B cell (primary cell): ENCODE measurements at regions not wholly inside any gene's neighbourhood (a gene's known extent, or its start where the extent isn't known, plus 50 kb on each side); places are given as distances from the start of the nearest gene placed in this dataset.

Source experiments
- ATAC-seq: fragments of 200-7000 bp; cut with Tn5 transposase; one replicate; pipeline ENCODE4 v1.10.0; 2021; ENCODE audit warnings: low read depth, mild to moderate bottlenecking, moderate number of reproducible peaks, moderate library complexity
- CTCF ChIA-PET: fragments of 350-600 bp; sonication (Branson Sonifier 250); formaldehyde crosslinking; loops from one replicate; lab custom pipeline; 2021; ENCODE audit warnings: antibody characterized with exemption, inconsistent platforms; lab: Charles Lee
- POLR2A ChIA-PET: fragments of 350-600 bp; sonication (Branson Sonifier 250); formaldehyde crosslinking; loops from one replicate; lab custom pipeline; 2021; ENCODE audit warnings: antibody characterized with exemption; lab: Charles Lee
- DNase-seq: peaks from one replicate; pipeline ENCODE4 v3.0.0; 2013
- H2AFZ ChIP-seq: 2 replicates; pipeline ENCODE4 v1.6.1; 2012; ENCODE audit warnings: mild to moderate bottlenecking, low read depth, low read length; ENCODE audit not compliant: insufficient read depth, poor library complexity, severe bottlenecking
- H3K27ac ChIP-seq, 2 donors: 1 replicate in 1 of 2; 2 replicates in 1 of 2; pipeline ENCODE4 v1.5.1; 2012 to 2013; ENCODE audit warnings: low read length in 2 of 2, mild to moderate bottlenecking in 2 of 2, moderate library complexity in 1 of 2
- H3K27me3 ChIP-seq, 4 experiments: fragments of 200-600 bp in 1 of 4; sonication (generic) in 1 of 4; replicated peaks in 1 of 4; 1 replicate in 2 of 4; 2 replicates in 2 of 4; pipeline versions ENCODE4 v1.6.1 to v1.7.0; 2013 to 2016; ENCODE audit warnings: low read length in 3 of 4, mild to moderate bottlenecking in 2 of 4, mixed read lengths in 1 of 4, moderate library complexity in 1 of 4; ENCODE audit not compliant: insufficient read depth in 4 of 4, control insufficient read depth in 3 of 4; ENCODE audit errors: control extremely low read depth in 1 of 4
- H3K36me3 ChIP-seq, 2 experiments: replicated peaks in 1 of 2; 1 replicate in 1 of 2; 2 replicates in 1 of 2; pipeline versions ENCODE4 v1.6.1 to v1.7.1; 2013; ENCODE audit warnings: low read length in 1 of 2; ENCODE audit not compliant: insufficient read depth in 2 of 2, control insufficient read depth in 1 of 2; ENCODE audit errors: control extremely low read depth in 1 of 2, extremely low read depth in 1 of 2
- H3K4me1 ChIP-seq, 2 donors: fragments of 200-600 bp in 1 of 2; sonication (generic) in 1 of 2; 1 replicate in 1 of 2; 2 replicates in 1 of 2; pipeline versions ENCODE4 v1.5.1 to v1.6.1; 2013 to 2017; ENCODE audit warnings: low read length in 2 of 2; ENCODE audit not compliant: control insufficient read depth in 2 of 2, insufficient read depth in 2 of 2
- H3K4me2 ChIP-seq: replicated peaks from 2 replicates; pipeline ENCODE3; 2012; ENCODE audit warnings: mild to moderate bottlenecking, low read depth, low read length; ENCODE audit not compliant: poor library complexity, severe bottlenecking
- H3K4me3 ChIP-seq, 5 experiments: fragments of 200-600 bp in 1 of 5; sonication (generic) in 1 of 5; 1 replicate in 3 of 5; 2 replicates in 2 of 5; pipeline versions ENCODE4 v1.5.1 to v1.7.0; 2011 to 2016; ENCODE audit warnings: low read length in 4 of 5, mild to moderate bottlenecking in 4 of 5, low read depth in 2 of 5, control low read depth in 1 of 5, moderate library complexity in 1 of 5; ENCODE audit not compliant: insufficient read depth in 1 of 5; ENCODE audit errors: control extremely low read depth in 1 of 5, extremely low read depth in 1 of 5
- H3K79me2 ChIP-seq: fragments of 200-600 bp; sonication (generic); one replicate; pipeline ENCODE4 v1.6.0; 2016; ENCODE audit warnings: low read length; ENCODE audit not compliant: control insufficient read depth, insufficient read depth
- H3K9ac ChIP-seq: fragments of 200-600 bp; sonication (generic); 2 replicates; pipeline ENCODE4 v1.6.1; 2017; ENCODE audit warnings: mild to moderate bottlenecking, low read length, moderate library complexity
- H3K9me3 ChIP-seq, 3 donors: one replicate each; pipeline versions ENCODE4 v1.6.1 to v1.7.1; 2013; ENCODE audit warnings: low read length in 2 of 3; ENCODE audit not compliant: control insufficient read depth in 2 of 3, insufficient read depth in 1 of 3; ENCODE audit errors: control extremely low read depth in 1 of 3
- H4K20me1 ChIP-seq: 2 replicates; pipeline ENCODE4 v1.6.0; 2012; ENCODE audit warnings: mild to moderate bottlenecking, low read length; ENCODE audit not compliant: insufficient read depth, control insufficient read depth, poor library complexity, severe bottlenecking
- H3K27ac Mint-ChIP-seq: one replicate; pipeline ENCODE4 v1.8.0; 2021; ENCODE audit warnings: mixed read lengths
- H3K27me3 Mint-ChIP-seq: one replicate; pipeline ENCODE4 v1.8.0; 2021; ENCODE audit warnings: mixed read lengths
- H3K4me1 Mint-ChIP-seq: one replicate; pipeline ENCODE4 v1.8.0; 2021; ENCODE audit warnings: mixed read lengths
- H3K4me3 Mint-ChIP-seq: one replicate; pipeline ENCODE4 v1.8.0; 2021; ENCODE audit warnings: mixed read lengths
- H3K9me3 Mint-ChIP-seq: one replicate; pipeline ENCODE4 v1.8.0; 2022; ENCODE audit warnings: mixed read lengths; ENCODE audit not compliant: insufficient read depth
- CTCF ChIP-seq: fragments of 200-600 bp; IDR thresholded peaks from one replicate; pipeline ENCODE4 v1.8.0; 2022; ENCODE audit warnings: antibody characterized with exemption, mild to moderate bottlenecking
- EZH2 ChIP-seq: IDR thresholded peaks from 2 replicates; pipeline ENCODE4 v1.6.1; 2012; ENCODE audit warnings: borderline replicate concordance, low read depth, mild to moderate bottlenecking, moderate library complexity, low read length; ENCODE audit not compliant: insufficient read depth, poor library complexity, severe bottlenecking
- WGBS: methylation state at CpG from one replicate; pipeline ENCODE4 v1.1.5; 2013; ENCODE audit warnings: missing lambda C conversion rate; ENCODE audit not compliant: insufficient coverage; 5-methylcytosine and 5-hydroxymethylcytosine counted together
- intact Hi-C: fragments of 100-400 bp; cut with micrococcal nuclease; formaldehyde crosslinking; loops from one replicate; pipeline ENCODE4 v1.10.0; 2022

DNA sequence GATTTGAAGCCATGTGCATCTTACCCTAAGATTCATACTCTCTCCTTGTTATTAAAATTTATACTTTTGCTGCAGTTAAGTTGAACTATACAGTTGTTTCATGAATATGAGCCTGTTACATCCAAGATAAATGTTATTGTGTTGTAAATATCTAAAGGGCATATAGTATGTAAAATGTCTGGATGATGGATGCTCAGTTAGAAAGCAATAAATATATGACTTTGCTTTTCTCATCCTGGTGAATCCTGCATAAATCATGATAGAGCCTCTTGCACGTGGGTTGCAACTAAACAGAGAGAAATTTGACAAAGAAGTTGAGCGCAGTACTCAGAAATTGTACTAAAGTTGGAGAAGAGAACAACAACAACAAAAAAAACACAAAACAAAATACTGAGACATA lies 99.5 kb downstream of the PRDM9 start:
- no peak overlapping the region for H2AFZ ChIP-seq
- DNase-seq (no peak), ATAC-seq (no peak)
- H3K4me1 ChIP-seq, result no peaks in the 10 kb centered on the region
- ChIA-PET CTCF (no interaction called here), POLR2A (no interaction called here)
- no peak overlapping the region for H3K9ac ChIP-seq
- H3K4me2 ChIP-seq, result no peak overlapping the region
- peaks cover 0 to 5% (median 1%) of the 10 kb centered on the region in 3 donors for H3K9me3 ChIP-seq
- WGBS, result no CpG with 5 or more reads among the region's 2 CpGs
- H4K20me1 ChIP-seq, result no peaks in the 10 kb centered on the region
- no peak overlapping the region for H3K4me3 ChIP-seq
- TF ChIP-seq EZH2, result no peak
- TF ChIP-seq CTCF, result no peak
- Mint-ChIP-seq H3K4me1 (no peaks in the 10 kb centered on the region), H3K4me3 (no peak overlapping the region), H3K27me3 (no peaks in the 10 kb centered on the region), H3K9me3 (no peaks in the 10 kb centered on the region), H3K27ac (no peak overlapping the region)
- intact Hi-C loops, result no loop called here
- H3K79me2 ChIP-seq, result no peaks in the 10 kb centered on the region
- H3K27ac ChIP-seq, result no peak overlapping the region
- no peaks in the 10 kb centered on the region for H3K27me3 ChIP-seq
- no peaks in the 10 kb centered on the region for H3K36me3 ChIP-seq

DNA sequence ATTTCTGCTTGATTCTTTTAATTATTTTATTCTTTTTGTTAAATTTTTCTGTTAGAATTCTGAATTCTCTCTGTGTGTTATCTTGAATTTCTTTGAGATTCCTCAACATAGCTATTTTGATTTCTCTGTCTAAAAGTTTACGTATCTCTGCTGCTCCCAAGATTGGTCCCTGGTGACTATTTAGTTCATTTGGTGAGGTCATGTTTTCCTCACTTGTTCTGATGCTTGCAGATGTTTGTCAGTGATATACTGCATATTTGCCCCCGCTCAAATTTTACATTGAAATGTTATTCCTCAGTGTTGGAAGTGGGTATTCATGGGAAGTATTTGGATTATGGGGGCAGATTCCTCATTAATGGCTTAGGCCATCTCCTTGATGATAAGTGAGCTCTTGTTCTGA lies 105.3 kb downstream of the PRDM9 start:
- no peak overlapping the region for H3K27ac ChIP-seq
- H4K20me1 ChIP-seq, result no peaks in the 10 kb centered on the region
- no peak overlapping the region for H3K9ac ChIP-seq
- ATAC-seq (no peak), DNase-seq (no peak)
- H3K4me1 ChIP-seq, result no peaks in the 10 kb centered on the region
- H3K36me3 ChIP-seq, result no peaks in the 10 kb centered on the region
- ChIA-PET POLR2A (no interaction called here), CTCF (interaction anchor here (0.5 kb wide), 1 partner anchor 641 kb away, joined by 5 read pairs; no protein-coding TSS in a partner anchor)
- intact Hi-C loops, result no loop called here
- no peak overlapping the region for H3K4me3 Mint-ChIP-seq
- H3K9me3 ChIP-seq, result peaks cover 0 to 6% (median 1%) of the 10 kb centered on the region in 3 donors
- H3K4me1 Mint-ChIP-seq, result no peaks in the 10 kb centered on the region
- H3K4me3 ChIP-seq, result no peak overlapping the region
- H3K27ac Mint-ChIP-seq, result no peak overlapping the region
- no peaks in the 10 kb centered on the region for H3K27me3 Mint-ChIP-seq
- H3K9me3 Mint-ChIP-seq, result peaks cover 4% of the 10 kb centered on the region
- TF ChIP-seq EZH2 (no peak), CTCF (no peak)
- no peak overlapping the region for H2AFZ ChIP-seq
- H3K79me2 ChIP-seq, result no peaks in the 10 kb centered on the region
- no peaks in the 10 kb centered on the region for H3K27me3 ChIP-seq
- no CpG with 5 or more reads among the region's 2 CpGs for WGBS
- no peak overlapping the region for H3K4me2 ChIP-seq
